HG03520 (cell line): ENCODE measurements at regions not wholly inside any gene's neighbourhood (a gene's known extent, or its start where the extent isn't known, plus 50 kb on each side); places are given as distances from the start of the nearest gene placed in this dataset.
"Not testable (repeated sequence)": the region's sequence is repeated elsewhere in the genome, so short reads cannot be mapped to it uniquely, and the experiment has no call there.

Experiments
- ATAC-seq: cut with Tn5 transposase; IDR thresholded peaks from one replicate; pipeline ENCODE4 v1.9.1; 2021; ENCODE audit warnings: mild to moderate bottlenecking, moderate library complexity; ENCODE audit not compliant: unreplicated experiment

- no peak for ATAC-seq
Measured at GRCh38 chr5:118491351-118491750, 497.0 kb downstream of the DTWD2 start.

- no peak for ATAC-seq
Measured at GRCh38 chr5:118486647-118487225, 501.6 kb downstream of the DTWD2 start.

- ATAC-seq = no peak
Measured at GRCh38 chr5:118479285-118479684, 509.1 kb downstream of the DTWD2 start.

DNA sequence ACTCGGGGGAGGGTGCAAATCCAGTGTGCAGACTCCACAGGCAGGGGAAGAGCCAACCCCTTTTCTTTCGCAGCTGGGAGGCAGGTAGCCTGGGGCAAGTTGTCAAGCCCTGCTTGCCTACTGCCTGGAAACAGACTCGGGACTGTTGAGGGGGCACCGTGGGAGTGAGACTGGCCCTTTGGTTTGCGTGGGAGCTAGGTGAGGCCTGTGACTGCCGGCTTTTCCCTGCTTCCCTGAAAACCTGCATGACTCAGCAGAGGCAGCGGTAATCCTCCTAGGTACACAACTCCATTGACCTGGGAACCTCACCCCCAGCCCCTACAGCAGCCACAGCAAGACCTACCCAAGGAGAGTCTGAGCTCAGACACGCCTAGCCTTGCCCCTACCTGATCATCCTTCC lies 509.5 kb downstream of the DTWD2 start:
- no peak for ATAC-seq

- no peak for ATAC-seq
Measured at GRCh38 chr5:118468085-118468484, 520.3 kb downstream of the DTWD2 start.

DNA sequence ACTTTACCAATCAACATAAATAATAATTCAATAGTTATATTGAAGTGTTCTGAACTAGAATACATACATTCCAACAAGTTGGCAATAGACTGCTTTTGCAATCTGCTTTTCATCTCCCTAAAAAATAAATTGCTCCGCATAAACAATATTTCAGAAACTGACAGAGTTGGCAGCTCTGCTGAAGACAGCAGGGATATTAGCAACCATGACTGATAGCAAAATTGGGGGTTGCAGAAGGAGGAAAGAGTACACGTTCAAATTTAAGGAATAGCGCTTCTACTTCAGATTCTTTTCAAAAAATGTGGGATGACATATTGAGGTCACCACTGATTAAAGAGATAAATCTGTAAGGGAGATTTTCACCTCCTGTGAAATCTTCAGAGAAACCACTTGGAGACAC lies 521.2 kb downstream of the DTWD2 start:
- no peak for ATAC-seq

GRCh38 chr5:118466418-118466817 lies 521.9 kb downstream of the DTWD2 start:
- ATAC-seq = no peak

- not testable (repeated sequence) for ATAC-seq
Measured at GRCh38 chr5:118462276-118462675, 526.1 kb downstream of the DTWD2 start.

DNA sequence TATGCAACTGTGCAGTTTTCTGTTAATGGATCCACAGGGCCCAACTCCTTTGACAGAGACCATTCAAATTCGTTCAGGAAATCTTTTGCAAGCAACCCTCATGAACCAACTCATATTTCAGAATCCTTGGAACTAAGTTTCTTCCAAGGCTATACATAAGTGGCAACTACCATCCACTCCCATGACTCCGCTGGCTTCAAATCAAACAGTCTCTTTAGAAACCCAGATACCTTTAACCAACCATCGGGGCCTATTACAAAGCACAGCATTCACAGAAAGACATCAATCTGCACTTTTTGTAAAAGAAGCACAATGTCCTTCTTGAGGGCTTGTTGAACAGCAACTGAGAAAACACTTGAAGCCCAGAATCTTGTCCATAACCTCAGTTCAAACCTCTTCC lies 526.9 kb downstream of the DTWD2 start:
- ATAC-seq = no peak

GRCh38 chr5:118459490-118459889 lies 528.9 kb downstream of the DTWD2 start:
- no peak for ATAC-seq

DNA sequence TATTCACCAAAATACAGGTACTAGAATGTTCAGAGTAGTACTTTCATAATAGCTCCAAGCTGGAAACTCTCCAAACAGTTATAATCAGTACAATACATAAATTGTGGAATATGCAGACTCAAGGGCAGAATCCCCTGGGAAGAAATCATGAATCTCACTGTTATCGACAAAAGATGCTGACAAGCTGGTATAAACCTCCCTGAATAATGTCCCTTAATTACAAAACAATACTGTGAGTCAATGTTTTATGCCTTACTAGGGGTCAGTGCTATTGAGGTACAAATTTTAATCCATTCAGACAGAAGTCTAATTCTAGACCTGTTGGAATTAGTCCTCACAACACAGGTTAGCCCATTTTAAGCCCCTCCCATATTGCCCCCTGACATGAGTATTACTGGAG lies 532.3 kb downstream of the DTWD2 start:
- no peak for ATAC-seq

DNA sequence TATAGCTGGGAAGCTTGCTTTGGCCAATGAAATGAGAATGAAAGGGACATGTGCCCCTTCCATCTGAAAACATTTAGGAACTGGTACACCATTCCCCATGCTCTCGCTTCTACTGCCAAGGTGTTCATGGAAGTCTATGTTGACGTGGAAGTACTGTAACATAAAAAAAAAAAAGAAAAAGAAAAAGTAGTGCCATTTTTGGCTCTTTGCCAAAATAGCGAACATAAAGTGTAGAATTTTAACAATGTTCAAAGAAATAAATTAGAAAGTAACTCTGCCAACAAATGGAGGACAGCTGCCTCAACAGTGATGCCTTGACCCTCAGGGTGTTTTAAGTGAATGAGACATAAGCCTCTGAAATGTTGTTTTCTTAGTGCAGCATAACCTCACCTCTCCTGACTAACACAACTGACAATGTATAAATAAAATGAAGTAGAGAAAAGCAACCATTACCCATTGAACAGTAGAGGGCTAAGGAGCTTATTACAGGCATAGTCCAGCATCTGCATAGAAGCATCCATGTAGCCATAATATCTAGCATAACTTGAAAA lies 536.6 kb downstream of the DTWD2 start:
- no peak for ATAC-seq

- ATAC-seq = no peak
Measured at GRCh38 chr5:118450554-118451332, 537.6 kb downstream of the DTWD2 start.

DNA sequence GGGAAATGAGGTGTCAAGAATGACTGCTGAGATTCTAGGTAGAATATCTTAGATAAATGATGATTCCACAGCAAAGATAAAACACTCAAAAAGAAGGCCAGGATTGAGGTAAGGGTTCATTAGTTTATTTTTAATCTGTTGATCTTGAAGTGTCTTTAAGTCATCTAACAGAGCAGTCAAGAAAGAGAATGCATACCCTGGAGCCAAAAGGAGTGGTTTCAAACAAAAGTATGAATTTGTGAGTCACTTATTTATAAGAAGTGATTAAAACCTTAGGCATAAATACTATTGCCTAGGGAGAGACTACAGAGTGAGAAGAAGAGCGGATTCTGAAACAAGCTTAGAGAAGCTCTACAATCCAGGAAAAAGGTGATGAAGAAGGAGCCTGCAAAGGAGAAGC lies 541.0 kb downstream of the DTWD2 start:
- no peak for ATAC-seq

DNA sequence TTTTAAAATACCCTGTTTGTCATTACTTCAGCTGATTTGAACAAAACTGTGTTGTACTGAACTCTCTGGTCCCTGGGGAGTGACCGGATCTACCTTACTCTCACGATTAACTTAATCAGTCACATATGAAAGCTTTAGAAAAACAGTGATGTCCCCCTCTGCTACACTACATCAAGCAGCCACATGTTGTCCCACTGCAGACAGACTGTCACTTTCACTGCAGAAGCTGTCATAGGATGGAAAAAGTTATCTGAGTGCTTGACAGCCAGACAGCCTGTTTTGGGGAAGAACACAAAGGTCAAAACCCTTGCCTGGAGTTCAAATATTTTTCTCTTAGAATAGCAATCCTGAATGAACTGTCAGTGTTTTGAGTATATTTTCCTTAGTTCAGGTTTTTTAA lies 546.4 kb downstream of the DTWD2 start:
- no peak for ATAC-seq

GRCh38 chr5:118441034-118441433 lies 547.3 kb downstream of the DTWD2 start:
- no peak for ATAC-seq

- ATAC-seq = no peak
Measured at GRCh38 chr5:118440496-118440895, 547.9 kb downstream of the DTWD2 start.

GRCh38 chr5:118439831-118440230 lies 548.5 kb downstream of the DTWD2 start:
- ATAC-seq = no peak

DNA sequence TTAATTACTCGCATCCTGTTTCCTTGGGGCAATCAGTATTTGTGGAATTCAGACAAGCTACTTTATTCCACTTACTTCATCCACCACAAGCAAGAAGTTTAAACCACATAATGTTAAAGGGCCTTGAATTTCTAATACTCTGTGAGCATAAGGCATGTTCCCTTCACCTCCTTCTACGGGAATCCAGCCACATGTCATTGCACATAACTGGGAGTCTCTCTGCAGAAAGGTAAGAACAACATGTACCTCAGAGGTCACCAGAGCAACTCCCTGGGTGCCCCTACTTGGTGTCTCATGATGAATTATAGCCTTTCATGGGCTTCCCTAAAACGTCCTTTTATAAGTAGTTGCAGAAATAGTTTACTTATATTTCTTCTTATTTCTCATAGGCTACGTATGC lies 553.2 kb downstream of the DTWD2 start:
- ATAC-seq = no peak

DNA sequence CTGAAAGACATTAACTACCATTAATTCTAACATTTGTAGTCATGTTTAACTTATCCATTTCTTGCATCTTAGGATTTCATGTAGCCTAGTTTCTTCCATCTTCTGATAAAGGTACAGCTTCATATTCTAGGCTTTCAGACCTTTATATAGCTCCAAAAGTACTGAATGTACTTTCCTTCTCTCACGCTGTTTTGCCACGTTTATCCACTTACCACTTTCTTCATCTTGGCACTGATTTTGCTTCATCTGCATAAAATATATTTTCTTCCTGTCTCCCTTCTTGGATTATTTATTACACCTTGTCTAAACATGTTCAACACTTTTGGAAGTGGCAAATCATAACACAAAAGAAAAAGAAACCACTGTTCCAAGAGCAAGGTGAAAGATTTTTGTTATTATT lies 553.8 kb downstream of the DTWD2 start:
- no peak for ATAC-seq

- no peak for ATAC-seq
Measured at GRCh38 chr5:118430076-118430475, 558.3 kb downstream of the DTWD2 start.

- ATAC-seq = no peak
Measured at GRCh38 chr5:118407958-118408357, 580.4 kb downstream of the DTWD2 start.
